ENCODE measurements at regions not wholly inside any gene's neighbourhood (a gene's known extent, or its start where the extent isn't known, plus 50 kb on each side); places are given as distances from the start of the nearest gene placed in this dataset.
A peak's percentile ranks its signal among the peaks of the same experiment; 100 is the strongest.

GRCh38 chr7:155372782-155373358, 75.2 kb downstream of the INSIG1 start:
- no peak for DNase-seq (ENCODE audit: low read depth)
- TF ChIP-seq CTCF (IDR thresholded peaks at IDR 0.05; ENCODE audit: insufficient read depth, low read length), result no peak
- H3K4me3 ChIP-seq (ENCODE audit: low read depth, low read length), result no peak overlapping the region

- DNase-seq (ENCODE audit: low read depth), result peak; percentile 26
- no peak for TF ChIP-seq CTCF (IDR thresholded peaks at IDR 0.05; ENCODE audit: insufficient read depth, low read length)
- H3K4me3 ChIP-seq (ENCODE audit: low read depth, low read length), result peak overlapping the region; percentile 31
Measured at GRCh38 chr7:155373359-155374273, 75.9 kb downstream of the INSIG1 start.

- no peak overlapping the region for H3K4me3 ChIP-seq (ENCODE audit: low read depth, low read length)
- TF ChIP-seq CTCF (IDR thresholded peaks at IDR 0.05; ENCODE audit: insufficient read depth, low read length), result no peak
- DNase-seq (ENCODE audit: low read depth), result no peak
Measured at GRCh38 chr7:155374276-155375252, 76.9 kb downstream of the INSIG1 start.

- TF ChIP-seq CTCF (IDR thresholded peaks at IDR 0.05; ENCODE audit: insufficient read depth, low read length), result no peak
- no peak overlapping the region for H3K4me3 ChIP-seq (ENCODE audit: low read depth, low read length)
- DNase-seq (ENCODE audit: low read depth), result no peak
Measured at GRCh38 chr7:155375337-155376277, 77.9 kb downstream of the INSIG1 start.

GRCh38 chr7:155377071-155377837, 79.6 kb downstream of the INSIG1 start:
- no peak for TF ChIP-seq CTCF (IDR thresholded peaks at IDR 0.05; ENCODE audit: insufficient read depth, low read length)
- DNase-seq (ENCODE audit: low read depth), result no peak
- peak overlapping the region; percentile 40 for H3K4me3 ChIP-seq (ENCODE audit: low read depth, low read length)

Data from fibroblast of the aortic adventitia (primary cell).